ENCODE measurements at regions not wholly inside any gene's neighbourhood (a gene's known extent, or its start where the extent isn't known, plus 50 kb on each side); places are given as distances from the start of the nearest gene placed in this dataset.

GRCh38 chr4:11622961-11623725 lies 194.4 kb upstream of the HS3ST1 start:
- H3K4me3 ChIP-seq (ENCODE audit: low read length) = no peak overlapping the region
- H3K4me2 ChIP-seq (ENCODE audit: low read length) = no peak overlapping the region
- no peaks in the 10 kb centered on the region for H4K20me1 ChIP-seq (ENCODE audit: insufficient read depth)
- no peaks in the 10 kb centered on the region for H3K9me3 ChIP-seq (ENCODE audit: low read length)
- H3K79me2 ChIP-seq (replicated peaks; ENCODE audit: insufficient read depth, low read length) = no peaks in the 10 kb centered on the region
- no peaks in the 10 kb centered on the region for H3K9me2 ChIP-seq (ENCODE audit: insufficient read depth, low read length)
- no peak overlapping the region for H3K9ac ChIP-seq (ENCODE audit: low read length)
- H3K36me3 ChIP-seq (ENCODE audit: insufficient read depth, low read length) = no peaks in the 10 kb centered on the region
- H3F3A ChIP-seq (ENCODE audit: insufficient read depth, low read length, poor library complexity, severe bottlenecking) = no peaks in the 10 kb centered on the region
- TF ChIP-seq EP300 (conservative IDR thresholded peaks at IDR 0.05; ENCODE audit: poor library complexity, severe bottlenecking) (no peak), EZH2 (IDR thresholded peaks at IDR 0.05; ENCODE audit: borderline replicate concordance, insufficient read depth, low read length, poor library complexity, severe bottlenecking) (no peak), CTCF (IDR thresholded peaks at IDR 0.05; ENCODE audit: poor library complexity, severe bottlenecking) (no peak), TAF1 (IDR thresholded peaks at IDR 0.05; ENCODE audit: low read depth) (no peak), POLR2AphosphoS5 (IDR thresholded peaks at IDR 0.05) (no peak), MXI1 (conservative IDR thresholded peaks at IDR 0.05; ENCODE audit: poor library complexity, severe bottlenecking) (no peak), SMC3 (conservative IDR thresholded peaks at IDR 0.05; ENCODE audit: poor library complexity) (no peak), REST (IDR thresholded peaks at IDR 0.05; ENCODE audit: borderline replicate concordance) (no peak), RAD21 (conservative IDR thresholded peaks at IDR 0.05) (no peak)
- H3K27me3 ChIP-seq (ENCODE audit: insufficient read depth, low read depth, low read length) = no peaks in the 10 kb centered on the region
- no peak overlapping the region for H2AFZ ChIP-seq (ENCODE audit: low read depth, low read length)
- H3K27ac ChIP-seq (ENCODE audit: low read length) = no peak overlapping the region

GRCh38 chr4:11620861-11621260 lies 192.2 kb upstream of the HS3ST1 start:
- Histone ChIP-seq H2AFZ (ENCODE audit: low read depth, low read length) (no peak overlapping the region), H3K27ac (ENCODE audit: low read length) (no peak overlapping the region), H3F3A (ENCODE audit: insufficient read depth, low read length, poor library complexity, severe bottlenecking) (no peaks in the 10 kb centered on the region), H3K36me3 (ENCODE audit: insufficient read depth, low read length) (no peaks in the 10 kb centered on the region), H4K20me1 (ENCODE audit: insufficient read depth) (no peaks in the 10 kb centered on the region), H3K9ac (ENCODE audit: low read length) (no peak overlapping the region), H3K27me3 (ENCODE audit: insufficient read depth, low read depth, low read length) (no peaks in the 10 kb centered on the region), H3K9me3 (ENCODE audit: low read length) (no peaks in the 10 kb centered on the region), H3K4me2 (ENCODE audit: low read length) (no peak overlapping the region), H3K9me2 (ENCODE audit: insufficient read depth, low read length) (no peaks in the 10 kb centered on the region), H3K4me3 (ENCODE audit: low read length) (no peak overlapping the region), H3K79me2 (replicated peaks; ENCODE audit: insufficient read depth, low read length) (no peaks in the 10 kb centered on the region)
- no peak for TF ChIP-seq EZH2 (IDR thresholded peaks at IDR 0.05; ENCODE audit: borderline replicate concordance, insufficient read depth, low read length, poor library complexity, severe bottlenecking)
- no peak for TF ChIP-seq TAF1 (IDR thresholded peaks at IDR 0.05; ENCODE audit: low read depth)
- TF ChIP-seq MXI1 (conservative IDR thresholded peaks at IDR 0.05; ENCODE audit: poor library complexity, severe bottlenecking) = no peak
- no peak for TF ChIP-seq REST (IDR thresholded peaks at IDR 0.05; ENCODE audit: borderline replicate concordance)
- TF ChIP-seq SMC3 (conservative IDR thresholded peaks at IDR 0.05; ENCODE audit: poor library complexity) = no peak
- TF ChIP-seq CTCF (IDR thresholded peaks at IDR 0.05; ENCODE audit: poor library complexity, severe bottlenecking) = no peak
- TF ChIP-seq EP300 (conservative IDR thresholded peaks at IDR 0.05; ENCODE audit: poor library complexity, severe bottlenecking) = no peak
- no peak for TF ChIP-seq RAD21 (conservative IDR thresholded peaks at IDR 0.05)
- TF ChIP-seq POLR2AphosphoS5 (IDR thresholded peaks at IDR 0.05) = no peak
